ENCODE measurements at regions not wholly inside any gene's neighbourhood (a gene's known extent, or its start where the extent isn't known, plus 50 kb on each side); places are given as distances from the start of the nearest gene placed in this dataset.

DNA sequence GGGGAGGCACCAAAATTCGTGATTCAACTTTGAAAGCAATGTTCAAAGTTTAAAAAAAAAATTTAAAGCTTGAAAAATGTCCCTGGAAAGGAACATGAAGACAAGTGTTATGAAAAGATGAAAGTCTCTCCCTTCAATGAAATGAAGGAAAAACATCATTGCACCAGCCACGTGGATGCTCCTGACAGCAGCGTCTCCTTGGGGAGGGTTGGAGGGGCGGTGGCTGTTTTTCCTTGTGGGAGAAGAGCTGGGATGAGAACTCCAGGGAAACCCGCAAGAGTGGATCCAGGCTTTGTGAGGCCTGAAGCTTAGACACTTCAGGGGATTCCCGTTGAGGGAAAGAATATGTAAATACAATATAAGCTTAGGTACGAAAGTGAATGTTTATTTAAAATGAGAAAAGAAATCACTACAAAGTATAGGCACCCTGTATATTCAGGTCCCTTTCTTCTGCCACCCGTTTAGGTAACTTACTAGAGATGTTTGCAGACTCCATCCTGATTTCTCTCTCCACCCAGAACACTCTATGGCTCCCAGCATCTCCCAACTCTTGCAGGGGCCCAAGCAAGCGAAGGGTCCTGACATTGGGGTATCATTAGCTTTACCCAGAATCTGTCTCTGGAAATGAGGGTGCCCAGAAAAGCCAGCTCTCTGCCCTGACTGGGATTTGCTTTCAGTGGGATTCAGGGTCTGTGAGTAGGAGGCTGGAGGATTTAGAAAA is 63.1 kb upstream of the BAIAP2L1 start:
- DNase-seq: no peak

DNA sequence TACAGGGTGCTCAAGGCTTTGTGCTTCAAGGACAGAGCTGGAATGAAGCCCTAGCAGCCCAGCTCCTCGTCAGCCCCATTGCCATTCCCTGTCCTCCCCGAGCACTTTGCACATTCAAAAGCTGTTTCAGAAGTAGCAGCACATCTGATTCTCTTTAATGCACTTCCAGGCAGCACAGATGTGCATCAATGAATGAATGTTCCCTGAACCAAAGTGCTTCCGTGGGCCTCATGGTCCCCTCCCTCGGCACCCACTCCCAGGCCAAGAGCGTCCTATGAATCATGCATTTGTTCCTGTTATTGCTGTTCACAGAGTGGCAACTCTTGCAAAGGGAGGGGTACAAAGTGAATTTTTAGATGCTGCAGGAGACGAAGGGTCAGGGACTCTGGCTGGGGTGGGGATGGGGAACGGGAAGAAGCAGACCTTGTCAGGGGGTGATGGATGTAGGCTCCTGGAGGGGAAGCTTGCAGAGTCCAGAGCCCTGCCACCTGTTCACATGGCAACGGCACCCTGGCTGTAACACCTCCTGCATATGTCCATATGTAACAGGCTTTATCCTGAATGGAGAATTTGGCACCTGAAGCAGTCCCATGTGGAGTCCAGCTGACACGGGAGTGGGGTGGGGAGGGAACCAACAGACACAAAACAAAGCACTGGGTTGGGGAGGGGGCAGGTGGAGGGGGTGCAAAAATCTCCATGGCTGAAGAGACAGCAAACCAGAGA is 62.2 kb upstream of the BAIAP2L1 start:
- no peak for DNase-seq

DNA sequence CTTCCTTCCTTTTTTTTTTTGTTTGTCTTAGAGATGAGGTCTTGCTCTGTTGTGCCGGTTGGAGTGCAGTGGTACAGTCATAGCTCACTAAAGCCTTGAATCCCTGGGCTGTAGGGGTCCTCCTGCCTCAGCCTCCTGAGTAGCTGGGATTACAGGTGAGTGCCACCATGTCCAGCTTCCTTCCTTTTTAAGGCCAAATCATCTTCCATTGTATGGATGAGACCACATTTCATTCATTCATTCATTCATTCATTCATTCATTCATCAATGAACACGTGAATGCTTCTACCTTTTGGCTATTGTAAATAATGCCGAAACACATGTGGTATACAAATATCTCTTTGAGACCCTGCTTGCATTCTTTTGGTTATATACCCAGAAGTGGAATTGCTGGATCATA is 60.0 kb upstream of the BAIAP2L1 start:
- no peak for DNase-seq

DNA sequence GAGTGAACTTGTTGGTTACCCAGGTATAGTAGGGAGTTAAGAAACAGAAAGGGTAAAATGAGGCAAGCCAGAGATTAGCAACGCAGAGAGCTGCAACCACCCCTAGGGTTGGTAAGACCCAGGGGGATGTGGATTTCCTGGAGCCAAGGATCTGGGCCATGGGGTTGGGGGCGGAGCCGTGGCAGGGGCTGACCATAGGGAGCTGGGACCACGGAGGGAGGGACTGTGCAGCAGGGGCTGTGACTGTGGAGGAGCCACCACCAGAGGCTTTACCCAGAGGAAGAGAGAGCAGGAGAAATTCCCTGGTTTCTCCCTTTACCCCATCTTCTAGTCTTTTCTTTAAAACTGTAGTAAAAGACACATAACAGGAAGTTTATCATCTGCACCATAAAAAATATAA is 58.6 kb upstream of the BAIAP2L1 start:
- no peak for DNase-seq

DNA sequence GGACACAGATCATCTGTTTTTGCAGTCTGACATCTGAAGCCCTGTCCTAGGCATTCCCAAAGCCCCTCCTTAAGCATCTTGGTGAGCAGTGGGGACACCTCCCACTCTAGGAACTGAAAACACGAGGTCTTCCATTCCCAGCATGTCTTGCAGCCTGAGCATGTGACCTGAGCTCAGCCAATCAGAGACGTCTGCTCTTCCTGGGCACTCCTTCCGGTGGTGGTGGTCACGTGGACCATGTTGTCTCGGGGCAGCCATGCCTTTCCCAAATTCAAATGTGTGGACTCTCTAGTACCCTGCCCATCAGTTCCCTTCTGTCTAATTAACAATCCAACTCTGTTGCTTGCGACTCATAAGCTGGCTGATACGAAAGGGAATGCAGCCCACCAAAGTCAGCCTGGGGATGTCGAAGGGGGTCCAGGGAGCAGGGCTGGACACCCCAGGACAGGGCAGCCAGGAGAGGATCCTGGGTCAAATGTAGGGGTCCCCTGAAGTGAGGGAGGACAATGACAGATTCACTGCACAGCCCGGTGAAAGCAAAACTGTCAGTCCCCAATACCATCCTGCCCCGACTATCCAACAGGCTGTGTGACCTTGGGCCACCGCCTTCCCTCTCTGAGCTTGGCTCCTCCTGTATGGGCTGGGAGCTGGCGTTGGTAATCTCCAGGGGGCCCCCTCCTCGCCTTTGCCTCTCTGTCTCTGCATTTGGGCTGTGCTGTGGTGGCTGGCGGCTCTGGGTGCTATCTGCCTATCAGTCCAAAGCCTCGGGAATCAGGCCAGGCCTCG is 57.4 kb upstream of the BAIAP2L1 start:
- DNase-seq: no peak

DNA sequence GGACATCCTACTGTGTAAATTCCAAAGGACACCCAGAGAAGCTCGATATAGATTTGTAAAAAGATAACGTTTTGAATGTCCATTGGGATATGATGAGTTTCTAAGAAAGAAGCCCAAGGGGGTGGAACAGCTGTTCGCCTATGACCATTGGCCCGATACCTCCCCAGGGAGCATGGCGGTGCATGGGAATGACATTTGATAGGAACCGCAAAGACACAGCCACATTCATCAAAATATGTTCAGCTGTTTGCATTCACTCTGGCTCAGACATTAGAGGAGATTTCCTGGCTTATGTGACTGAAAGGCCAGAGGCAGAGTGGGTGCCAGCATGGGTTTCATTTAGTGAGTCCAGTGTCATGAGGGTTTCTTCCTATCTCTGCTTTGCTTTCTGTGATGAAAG is 56.0 kb upstream of the BAIAP2L1 start:
- DNase-seq: no peak

DNA sequence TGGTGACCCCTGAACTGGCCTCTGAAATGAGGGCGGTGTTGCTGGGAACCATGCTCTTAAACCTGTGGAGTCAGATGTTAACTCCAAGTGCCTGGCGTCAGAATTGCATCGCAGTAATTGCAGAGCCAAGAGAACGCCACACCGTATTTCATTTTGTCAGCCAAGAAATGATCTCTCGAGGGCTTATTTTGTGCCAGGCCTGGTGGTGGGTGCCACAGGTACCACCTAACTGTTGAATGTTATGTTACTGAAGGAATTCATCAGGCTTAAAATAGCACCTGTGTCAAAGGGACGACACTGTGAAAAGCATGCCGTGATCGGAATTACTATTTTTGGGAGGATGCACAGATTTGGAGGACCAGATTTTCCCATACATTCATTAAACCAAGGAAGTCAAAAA is 51.9 kb upstream of the BAIAP2L1 start:
- no peak for DNase-seq
